HCT116 (cell line): ENCODE measurements at regions not wholly inside any gene's neighbourhood (a gene's known extent, or its start where the extent isn't known, plus 50 kb on each side); places are given as distances from the start of the nearest gene placed in this dataset.

Source experiments
- ATAC-seq: fragments of 200-7000 bp; cut with Tn5 transposase; 2 replicates; pipeline ENCODE4 v1.9.1; 2020; ENCODE audit warnings: mild to moderate bottlenecking, moderate library complexity
- BruUV-seq: library from RNA; stranded (reverse); fragments of 400-500 nt; replicated peaks from 2 replicates; lab custom pipeline; 2021; lab: Mats Ljungman, UMichigan
- CTCF ChIA-PET: fragments of 300-600 bp; sonication (Branson Sonifier 250); formaldehyde crosslinking; loops from one replicate; lab custom pipeline; 2021; ENCODE audit warnings: antibody characterized with exemption; lab: Charles Lee
- POLR2A ChIA-PET: fragments of 300-600, 350-600 bp; sonication (Branson Sonifier 250); formaldehyde crosslinking; loops from one replicate; lab custom pipeline; 2021; ENCODE audit warnings: antibody characterized with exemption; lab: Charles Lee
- RAD21 ChIA-PET, 2 experiments: fragments of 300-600 bp; sonication (Branson Sonifier 250); formaldehyde crosslinking; loops; one replicate each; lab custom pipeline; 2023; ENCODE audit warnings: low total read pairs in 2 of 2; ENCODE audit not compliant: uncharacterized antibody in 2 of 2, unreplicated experiment in 2 of 2, low non-redundant PET in 1 of 2; lab: Charles Lee
- DNase-seq: peaks from one replicate; pipeline ENCODE4 v3.0.0-alpha.2; 2010; ENCODE audit warnings: low read depth, low spot score
- H2AFZ ChIP-seq: fragments of 200-600 bp; shearing (Covaris generic), sonication (generic); 2 replicates; pipeline ENCODE4 v1.6.1; 2017; ENCODE audit warnings: low read depth, mixed run types, mixed read lengths, antibody characterized with exemption, low read length; ENCODE audit not compliant: poor library complexity, severe bottlenecking
- H3K27ac ChIP-seq: 2 replicates; pipeline ENCODE4 v1.5.1; 2012; ENCODE audit warnings: low read depth, low read length
- H3K27me3 ChIP-seq: fragments of 200-600 bp; sonication (generic); 2 replicates; pipeline ENCODE4 v1.6.1; 2016; ENCODE audit warnings: mixed run types, low read length, mixed read lengths; ENCODE audit not compliant: insufficient read depth
- H3K36me3 ChIP-seq, 2 experiments: fragments of 200-500 bp in 1 of 2; fragments of 200-600 bp in 1 of 2; sonication (Bioruptor generic) in 1 of 2; sonication (generic) in 1 of 2; 2 replicates each; pipeline versions ENCODE4 v1.5.1 to v1.6.1; 2014 to 2016; ENCODE audit warnings: low read length in 2 of 2, inconsistent platforms in 1 of 2, mixed read lengths in 1 of 2, mixed run types in 1 of 2; ENCODE audit not compliant: insufficient read depth in 2 of 2, control insufficient read depth in 1 of 2
- H3K4me1 ChIP-seq, 2 experiments: fragments of 200-600 bp in 1 of 2; sonication (generic) in 1 of 2; 2 replicates each; pipeline versions ENCODE4 v1.5.1 to v1.6.1; 2012 to 2017; ENCODE audit warnings: low read length in 2 of 2, inconsistent platforms in 1 of 2, mild to moderate bottlenecking in 1 of 2, mixed read lengths in 1 of 2, mixed run types in 1 of 2, moderate library complexity in 1 of 2; ENCODE audit not compliant: insufficient read depth in 2 of 2, control insufficient read depth in 1 of 2
- H3K4me2 ChIP-seq: fragments of 200-600 bp; sonication (generic); 2 replicates; pipeline ENCODE4 v1.6.1; 2017; ENCODE audit warnings: mixed run types, low read length, mixed read lengths
- H3K4me3 ChIP-seq, 2 experiments: fragments of 200-600 bp in 1 of 2; sonication (generic) in 1 of 2; replicated peaks in 1 of 2; 2 replicates each; pipeline ENCODE4 v1.5.1; 2011 to 2016; ENCODE audit warnings: low read length in 2 of 2, control low read depth in 1 of 2, low read depth in 1 of 2, mild to moderate bottlenecking in 1 of 2, mixed read lengths in 1 of 2, mixed run types in 1 of 2
- H3K79me2 ChIP-seq: fragments of 200-600 bp; sonication (generic); 2 replicates; pipeline ENCODE4 v1.6.1; 2017; ENCODE audit warnings: mild to moderate bottlenecking, mixed run types, low read length, moderate library complexity, mixed read lengths; ENCODE audit not compliant: insufficient read depth
- H3K9ac ChIP-seq: fragments of 200-600 bp; sonication (generic); 2 replicates; pipeline ENCODE4 v1.6.1; 2016; ENCODE audit warnings: low read length, mixed read lengths
- H3K9me2 ChIP-seq: fragments of 200-600 bp; sonication (generic), shearing (Covaris generic); 2 replicates; pipeline ENCODE4 v1.6.1; 2017; ENCODE audit warnings: mixed run types, mild to moderate bottlenecking, moderate library complexity; ENCODE audit not compliant: insufficient read depth
- H3K9me3 ChIP-seq, 2 experiments: fragments of 200-500 bp in 1 of 2; fragments of 200-600 bp in 1 of 2; sonication (Bioruptor generic) in 1 of 2; sonication (generic) in 1 of 2; 2 replicates each; pipeline ENCODE4 v1.6.1; 2014 to 2017; ENCODE audit warnings: low read length in 2 of 2, mixed read lengths in 2 of 2, inconsistent platforms in 1 of 2, low read depth in 1 of 2, mild to moderate bottlenecking in 1 of 2, mixed run types in 1 of 2, moderate library complexity in 1 of 2; ENCODE audit not compliant: control insufficient read depth in 1 of 2, insufficient read depth in 1 of 2
- H4K20me1 ChIP-seq: fragments of 200-600 bp; sonication (generic), shearing (Covaris generic); 2 replicates; pipeline ENCODE4 v1.6.1; 2017; ENCODE audit warnings: mixed run types, mild to moderate bottlenecking, moderate library complexity; ENCODE audit not compliant: insufficient read depth
- CBX3 ChIP-seq: IDR thresholded peaks from 2 replicates; pipeline ENCODE4 v1.6.1; 2012; ENCODE audit warnings: low read depth
- CEBPB ChIP-seq: IDR thresholded peaks from 2 replicates; pipeline ENCODE4 v1.6.1; 2012; ENCODE audit warnings: low read depth
- CTCF ChIP-seq, 3 experiments: fragments of 200-600 bp in 1 of 3; sonication (generic) in 1 of 3; IDR thresholded peaks in 2 of 3; conservative IDR thresholded peaks in 1 of 3; 2 replicates each; pipeline ENCODE4 v1.5.1; 2012 to 2017; ENCODE audit warnings: low read depth in 2 of 3, low read length in 2 of 3, antibody characterized with exemption in 1 of 3, borderline replicate concordance in 1 of 3, control low read depth in 1 of 3, mild to moderate bottlenecking in 1 of 3, mixed read lengths in 1 of 3, mixed run types in 1 of 3, moderate library complexity in 1 of 3; ENCODE audit not compliant: insufficient read depth in 1 of 3
- EZH2 ChIP-seq: fragments of 200-600 bp; sonication (generic); IDR thresholded peaks from 2 replicates; pipeline ENCODE4 v1.6.1; 2017; ENCODE audit warnings: antibody characterized with exemption, mixed run types
- EZH2phosphoT487 ChIP-seq: fragments of 200-600 bp; IDR thresholded peaks from 2 replicates; pipeline ENCODE4 v1.6.1; 2018; ENCODE audit warnings: antibody characterized with exemption, borderline replicate concordance
- JUND ChIP-seq: IDR thresholded peaks from 2 replicates; pipeline ENCODE4 v1.6.1; 2012
- MAX ChIP-seq: IDR thresholded peaks from 2 replicates; pipeline ENCODE4 v1.6.1; 2012
- POLR2AphosphoS5 ChIP-seq: IDR thresholded peaks from 2 replicates; pipeline ENCODE4 v1.6.1; 2011; ENCODE audit warnings: mild to moderate bottlenecking, low read depth, low read length, moderate library complexity
- REST ChIP-seq: IDR thresholded peaks from 2 replicates; pipeline ENCODE4 v1.6.1; 2012; ENCODE audit warnings: low read depth
- SIN3A ChIP-seq: IDR thresholded peaks from 2 replicates; pipeline ENCODE4 v1.6.1; 2012; ENCODE audit warnings: low read depth
- SP1 ChIP-seq: IDR thresholded peaks from 2 replicates; pipeline ENCODE4 v1.6.1; 2012; ENCODE audit warnings: low read depth
- SRF ChIP-seq: IDR thresholded peaks from 2 replicates; pipeline ENCODE4 v1.6.1; 2012; ENCODE audit warnings: low read depth
- TCF7L2 ChIP-seq: IDR thresholded peaks from 2 replicates; pipeline ENCODE4 v1.7.0; 2011; ENCODE audit warnings: borderline replicate concordance, inconsistent platforms; ENCODE audit not compliant: insufficient read depth, insufficient read length; ENCODE audit errors: extremely low read depth
- YY1 ChIP-seq: IDR thresholded peaks from 2 replicates; pipeline ENCODE4 v1.6.1; 2011; ENCODE audit warnings: low read length, low read depth, moderate library complexity, mild to moderate bottlenecking; ENCODE audit not compliant: insufficient replicate concordance; ENCODE audit errors: extremely low read depth
- ZFX ChIP-seq: fragments of 450-650 bp; IDR thresholded peaks from 2 replicates; pipeline ENCODE4 v1.6.1; 2017
- ZNF274 ChIP-seq: fragments of 200-500 bp; sonication (Bioruptor generic); IDR thresholded peaks from 2 replicates; pipeline ENCODE4 v1.6.1; 2014; ENCODE audit warnings: mild to moderate bottlenecking, low read depth, low read length, inconsistent platforms
- intact Hi-C: fragments of 100-400 bp; cut with micrococcal nuclease; formaldehyde crosslinking; loops from 2 replicates; pipeline ENCODE4 v1.10.0; 2022

GRCh38 chr6:130692659-130693058 lies 134.5 kb upstream of the SMLR1 start:
- H3K9me3 ChIP-seq: no peaks in the 10 kb centered on the region
- H3K9me2 ChIP-seq: no peaks in the 10 kb centered on the region
- no peak overlapping the region for H3K4me2 ChIP-seq
- H3K4me1 ChIP-seq: peaks cover 0 to 1% of the 10 kb centered on the region in 2 experiments; a peak in 1 of 4 replicates
- H3K4me3 ChIP-seq: no peak overlapping the region
- ChIA-PET CTCF (no interaction called here), POLR2A (no interaction called here), RAD21 (no interaction called here)
- no TSS peak for BruUV-seq
- H3K27me3 ChIP-seq: no peaks in the 10 kb centered on the region
- no peaks in the 10 kb centered on the region for H3K36me3 ChIP-seq
- no peaks in the 10 kb centered on the region for H4K20me1 ChIP-seq
- H3K79me2 ChIP-seq: no peaks in the 10 kb centered on the region
- ATAC-seq (no peak), DNase-seq (no peak)
- intact Hi-C loops: no loop called here
- H2AFZ ChIP-seq: no peak overlapping the region
- no peak overlapping the region for H3K27ac ChIP-seq
- TF ChIP-seq SRF: no peak
- TF ChIP-seq EZH2: no peak
- no peak for TF ChIP-seq POLR2AphosphoS5
- no peak for TF ChIP-seq ZNF274
- TF ChIP-seq CTCF (IDR thresholded peaks at IDR 0.05 in 2 of 3, conservative IDR thresholded peaks at IDR 0.05 in 1 of 3; ENCODE audit: borderline replicate concordance in 1 of 3, insufficient read depth in 1 of 3, low read depth in 2 of 3, low read length in 2 of 3): no peak
- no peak for TF ChIP-seq YY1
- no peak for TF ChIP-seq ZFX
- no peak for TF ChIP-seq EZH2phosphoT487
- no peak for TF ChIP-seq TCF7L2
- no peak for TF ChIP-seq JUND
- TF ChIP-seq CBX3: no peak
- no peak for TF ChIP-seq SIN3A
- no peak for TF ChIP-seq SP1
- no peak for TF ChIP-seq MAX
- TF ChIP-seq CEBPB: no peak
- TF ChIP-seq REST: no peak
- no peak overlapping the region for H3K9ac ChIP-seq
